ENCODE measurements at regions not wholly inside any gene's neighbourhood (a gene's known extent, or its start where the extent isn't known, plus 50 kb on each side); places are given as distances from the start of the nearest gene placed in this dataset.

- H3K79me1 ChIP-seq (ENCODE audit: low read depth in 1 of 2, low read length in 2 of 2): no peaks in the 10 kb centered on the region
- H3K18ac ChIP-seq (ENCODE audit: low read depth, low read length): no peak overlapping the region
- no peaks in the 10 kb centered on the region for H3K36me3 ChIP-seq (ENCODE audit: control insufficient read depth, insufficient read depth, low read length)
- H3K27me3 ChIP-seq (ENCODE audit: control insufficient read depth, insufficient read depth, low read length): no peaks in the 10 kb centered on the region
- dilution Hi-C loops (cut with HindIII; ENCODE audit: low sequenced_read_pairs, unreplicated experiment) (no loop called here), in situ Hi-C loops (cut with MboI; ENCODE audit: low sequenced_read_pairs) (no loop called here), intact Hi-C loops (cut with micrococcal nuclease) (no loop called here)
- H4K8ac ChIP-seq (ENCODE audit: low read depth in 2 of 2, low read length in 2 of 2): no peak overlapping the region
- H2BK20ac ChIP-seq (ENCODE audit: low read depth, low read length): no peak overlapping the region
- no peak overlapping the region for H2BK15ac ChIP-seq (ENCODE audit: low read depth, low read length)
- H2AK9ac ChIP-seq (replicated peaks; ENCODE audit: low read depth, low read length, poor library complexity): no peak overlapping the region
- no TSS peak for BruUV-seq (replicated peaks)
- no peak overlapping the region for H3K23ac ChIP-seq (ENCODE audit: low read depth, low read length)
- ChIA-PET POLR2A (ENCODE audit: unreplicated experiment) (no interaction called here), CTCF (interaction anchor here (0.6 kb wide), 1 partner anchor 58 kb away, joined by 4 read pairs; no protein-coding TSS in a partner anchor)
- ATAC-seq (ENCODE audit: low read depth) (no peak), DNase-seq (no peak)
- no peak for TF ChIP-seq NFE2L2 (IDR thresholded peaks at IDR 0.05; ENCODE audit: low read depth, low read length)
- H4K20me1 ChIP-seq (ENCODE audit: insufficient read depth, low read length): no peaks in the 10 kb centered on the region
- H3K9ac ChIP-seq (ENCODE audit: low read depth, low read length): no peak overlapping the region
- H3K27ac ChIP-seq (ENCODE audit: insufficient read depth, low read length): no peak overlapping the region
- H3K56ac ChIP-seq (ENCODE audit: extremely low read depth, insufficient read depth, low read length): no peak overlapping the region
- H2BK5ac ChIP-seq (ENCODE audit: low read depth, low read length, poor library complexity, severe bottlenecking): no peak overlapping the region
- no peak overlapping the region for H2BK120ac ChIP-seq (ENCODE audit: low read depth, low read length)
- H3K4me2 ChIP-seq (ENCODE audit: low read depth, low read length): no peak overlapping the region
- no peak overlapping the region for H3K14ac ChIP-seq (replicated peaks; ENCODE audit: low read depth, low read length)
- H4K5ac ChIP-seq (ENCODE audit: low read depth, low read length): no peak overlapping the region
- H2AFZ ChIP-seq (replicated peaks; ENCODE audit: low read length, poor library complexity): no peak overlapping the region
- H3K9me1 ChIP-seq (ENCODE audit: insufficient read depth, low read length): no peaks in the 10 kb centered on the region
- H2AK5ac ChIP-seq (ENCODE audit: low read depth, low read length): no peak overlapping the region
- no peaks in the 10 kb centered on the region for H3K4me1 ChIP-seq (ENCODE audit: control insufficient read depth, insufficient read depth, low read length)
- WGBS, 2 experiments (ENCODE audit: extremely low coverage in 2 of 2, insufficient read length in 1 of 2): no CpG with 5 or more reads among the region's 2 CpGs
- H3K4me3 ChIP-seq (ENCODE audit: insufficient read depth, low read depth, low read length): no peak overlapping the region
- H3K4ac ChIP-seq (ENCODE audit: low read depth, low read length): no peak overlapping the region
- no peak overlapping the region for H4K91ac ChIP-seq (ENCODE audit: insufficient read depth, low read depth, low read length)
- H3K9me3 ChIP-seq (ENCODE audit: control insufficient read depth, insufficient read depth, low read length): peaks cover 3% of the 10 kb centered on the region; the same call in 1 of the 2 replicates
Measured at GRCh38 chr7:49376817-49377375, 396.5 kb upstream of the VWC2 start.

All from IMR-90 (cell line).